ENCODE measurements at regions not wholly inside any gene's neighbourhood (a gene's known extent, or its start where the extent isn't known, plus 50 kb on each side); places are given as distances from the start of the nearest gene placed in this dataset.

DNA sequence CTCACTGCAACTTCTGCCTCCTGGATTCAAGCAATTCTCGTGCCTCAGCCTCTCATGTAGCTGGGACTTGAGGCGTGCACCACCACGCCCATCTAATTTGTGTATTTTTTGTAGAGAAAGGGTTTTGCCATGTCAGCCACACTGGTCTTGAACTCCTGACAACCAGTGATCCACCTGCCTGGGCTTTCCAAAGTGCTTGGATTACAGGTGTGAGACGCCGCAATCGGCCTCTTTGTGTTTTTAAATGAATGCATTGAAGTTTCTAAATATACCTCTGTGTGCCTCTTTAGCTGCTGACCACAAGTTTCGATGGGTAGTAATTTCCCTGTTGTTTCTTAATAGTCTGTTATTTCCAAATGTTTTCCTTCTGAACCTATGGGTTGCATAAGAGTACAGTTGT, 765.3 kb upstream of the GRIA3 start:
- H3K4me3 ChIP-seq = no peak overlapping the region
- no peak for DNase-seq
- intact Hi-C loops (cut with DNase I; ENCODE audit: low total_unique reads) = no loop called here
- H3K27me3 ChIP-seq = no peaks in the 10 kb centered on the region
- no peaks in the 10 kb centered on the region for H3K9me3 ChIP-seq
- no peak overlapping the region for H3K27ac ChIP-seq
- H3K36me3 ChIP-seq = no peaks in the 10 kb centered on the region
- H3K4me1 ChIP-seq = no peaks in the 10 kb centered on the region
- no peak for TF ChIP-seq POLR2A (IDR thresholded peaks at IDR 0.05)

GRCh38 chrX:122421434-122422121, 762.5 kb upstream of the GRIA3 start:
- intact Hi-C loops (cut with DNase I; ENCODE audit: low total_unique reads) = no loop called here
- TF ChIP-seq, protein P1, sequence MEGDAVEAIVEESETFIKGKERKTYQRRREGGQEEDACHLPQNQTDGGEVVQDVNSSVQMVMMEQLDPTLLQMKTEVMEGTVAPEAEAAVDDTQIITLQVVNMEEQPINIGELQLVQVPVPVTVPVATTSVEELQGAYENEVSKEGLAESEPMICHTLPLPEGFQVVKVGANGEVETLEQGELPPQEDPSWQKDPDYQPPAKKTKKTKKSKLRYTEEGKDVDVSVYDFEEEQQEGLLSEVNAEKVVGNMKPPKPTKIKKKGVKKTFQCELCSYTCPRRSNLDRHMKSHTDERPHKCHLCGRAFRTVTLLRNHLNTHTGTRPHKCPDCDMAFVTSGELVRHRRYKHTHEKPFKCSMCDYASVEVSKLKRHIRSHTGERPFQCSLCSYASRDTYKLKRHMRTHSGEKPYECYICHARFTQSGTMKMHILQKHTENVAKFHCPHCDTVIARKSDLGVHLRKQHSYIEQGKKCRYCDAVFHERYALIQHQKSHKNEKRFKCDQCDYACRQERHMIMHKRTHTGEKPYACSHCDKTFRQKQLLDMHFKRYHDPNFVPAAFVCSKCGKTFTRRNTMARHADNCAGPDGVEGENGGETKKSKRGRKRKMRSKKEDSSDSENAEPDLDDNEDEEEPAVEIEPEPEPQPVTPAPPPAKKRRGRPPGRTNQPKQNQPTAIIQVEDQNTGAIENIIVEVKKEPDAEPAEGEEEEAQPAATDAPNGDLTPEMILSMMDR (IDR thresholded peaks at IDR 0.05) = no peak
- TF ChIP-seq POLR2A (IDR thresholded peaks at IDR 0.05) = no peak
- Histone ChIP-seq H3K9me3 (no peaks in the 10 kb centered on the region), H3K4me1 (no peaks in the 10 kb centered on the region), H3K4me3 (no peak overlapping the region), H3K27ac (no peak overlapping the region), H3K36me3 (no peaks in the 10 kb centered on the region), H3K27me3 (no peaks in the 10 kb centered on the region)
- DNase-seq = no peak

- Histone ChIP-seq H3K36me3 (no peaks in the 10 kb centered on the region), H3K27me3 (no peaks in the 10 kb centered on the region), H3K4me3 (no peak overlapping the region), H3K27ac (no peak overlapping the region), H3K4me1 (no peaks in the 10 kb centered on the region), H3K9me3 (no peaks in the 10 kb centered on the region)
- no peak for TF ChIP-seq POLR2A (IDR thresholded peaks at IDR 0.05)
- TF ChIP-seq, protein P1 (IDR thresholded peaks at IDR 0.05) = no peak
- no peak for DNase-seq
- intact Hi-C loops (cut with DNase I; ENCODE audit: low total_unique reads) = no loop called here
These were observed 761.5 kb upstream of the GRIA3 start for GRCh38 chrX:122422547-122422946.

GRCh38 chrX:122434942-122435341, 749.1 kb upstream of the GRIA3 start:
- Histone ChIP-seq H3K36me3 (no peaks in the 10 kb centered on the region), H3K27ac (no peak overlapping the region), H3K27me3 (no peaks in the 10 kb centered on the region), H3K9me3 (no peaks in the 10 kb centered on the region), H3K4me1 (no peaks in the 10 kb centered on the region), H3K4me3 (no peak overlapping the region)
- TF ChIP-seq, protein P1 (IDR thresholded peaks at IDR 0.05) = no peak
- TF ChIP-seq POLR2A (IDR thresholded peaks at IDR 0.05) = no peak
- intact Hi-C loops (cut with DNase I; ENCODE audit: low total_unique reads) = no loop called here
- no peak for DNase-seq

- intact Hi-C loops (cut with DNase I; ENCODE audit: low total_unique reads) = no loop called here
- Histone ChIP-seq H3K27ac (no peak overlapping the region), H3K36me3 (no peaks in the 10 kb centered on the region), H3K4me3 (no peak overlapping the region), H3K27me3 (no peaks in the 10 kb centered on the region), H3K9me3 (no peaks in the 10 kb centered on the region), H3K4me1 (no peaks in the 10 kb centered on the region)
- DNase-seq = no peak
- TF ChIP-seq POLR2A (IDR thresholded peaks at IDR 0.05) = no peak
- TF ChIP-seq, protein P1 (IDR thresholded peaks at IDR 0.05) = no peak
These were observed 744.2 kb upstream of the GRIA3 start for GRCh38 chrX:122439831-122440230.

DNA sequence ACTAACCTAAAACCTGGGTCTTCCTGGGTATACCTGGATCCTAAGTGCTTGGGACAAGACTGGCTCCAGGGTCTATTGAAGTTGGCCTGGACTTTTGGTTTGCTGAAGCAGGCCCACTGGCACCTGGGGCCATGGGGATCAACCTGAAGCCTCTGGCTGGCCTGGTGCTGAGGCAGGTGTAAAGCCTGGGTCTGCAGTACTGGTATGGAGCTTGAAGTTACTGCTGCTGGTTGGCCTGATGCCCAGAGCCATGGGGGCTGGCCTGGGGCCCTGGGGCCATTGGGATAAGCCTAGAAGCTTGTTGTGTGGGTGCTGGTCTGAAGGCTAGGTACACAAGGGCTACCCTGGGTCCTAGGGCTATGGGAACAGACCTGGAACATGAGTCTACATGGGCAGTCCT, 743.2 kb upstream of the GRIA3 start:
- H3K27me3 ChIP-seq = no peaks in the 10 kb centered on the region
- TF ChIP-seq, protein P1 (IDR thresholded peaks at IDR 0.05) = no peak
- TF ChIP-seq POLR2A (IDR thresholded peaks at IDR 0.05) = no peak
- intact Hi-C loops (cut with DNase I; ENCODE audit: low total_unique reads) = no loop called here

More for the DNA sequence above, 743.2 kb upstream of the GRIA3 start:
- H3K4me3 ChIP-seq = no peak overlapping the region
- H3K36me3 ChIP-seq = no peaks in the 10 kb centered on the region
- no peak overlapping the region for H3K27ac ChIP-seq
- DNase-seq = no peak
- H3K9me3 ChIP-seq = no peaks in the 10 kb centered on the region
- no peaks in the 10 kb centered on the region for H3K4me1 ChIP-seq
